ENCODE measurements at regions not wholly inside any gene's neighbourhood (a gene's known extent, or its start where the extent isn't known, plus 50 kb on each side); places are given as distances from the start of the nearest gene placed in this dataset.

GRCh38 chr1:36580524-36580923 lies 97.8 kb upstream of the CSF3R start:
- H3K4me1 ChIP-seq (ENCODE audit: control insufficient read depth, insufficient read depth, low read length, poor library complexity, severe bottlenecking) = no peaks in the 10 kb centered on the region
- no peak overlapping the region for H3K4me3 ChIP-seq (ENCODE audit: extremely low read depth, insufficient read depth, low read length, poor library complexity, severe bottlenecking)
- no peaks in the 10 kb centered on the region for H3K9me3 ChIP-seq (ENCODE audit: control insufficient read depth, low read length)
- H3K36me3 ChIP-seq (ENCODE audit: control insufficient read depth, insufficient read depth, low read length) = no peaks in the 10 kb centered on the region
- H3K27ac ChIP-seq (ENCODE audit: low read depth, low read length, severe bottlenecking) = no peak overlapping the region
- WGBS, 2 experiments (ENCODE audit: insufficient coverage in 2 of 2) = 19 to 47% methylated on average over 2 to 4 of the region's 5 CpGs

GRCh38 chr1:36579039-36579438 lies 96.3 kb upstream of the CSF3R start:
- no peak overlapping the region for H3K4me3 ChIP-seq (ENCODE audit: extremely low read depth, insufficient read depth, low read length, poor library complexity, severe bottlenecking)
- no peaks in the 10 kb centered on the region for H3K4me1 ChIP-seq (ENCODE audit: control insufficient read depth, insufficient read depth, low read length, poor library complexity, severe bottlenecking)
- H3K9me3 ChIP-seq (ENCODE audit: control insufficient read depth, low read length) = no peaks in the 10 kb centered on the region
- no peak overlapping the region for H3K27ac ChIP-seq (ENCODE audit: low read depth, low read length, severe bottlenecking)
- WGBS, 2 experiments (ENCODE audit: insufficient coverage in 2 of 2) = 90 to 91% methylated on average over 2 to 6 of the region's 8 CpGs
- H3K36me3 ChIP-seq (ENCODE audit: control insufficient read depth, insufficient read depth, low read length) = no peaks in the 10 kb centered on the region

GRCh38 chr1:36576551-36577110 lies 93.9 kb upstream of the CSF3R start:
- H3K27ac ChIP-seq (ENCODE audit: low read depth, low read length, severe bottlenecking) = no peak overlapping the region
- 48 to 83% methylated on average over 1 to 4 of the region's 7 CpGs for WGBS, 2 experiments (ENCODE audit: insufficient coverage in 2 of 2)
- no peaks in the 10 kb centered on the region for H3K4me1 ChIP-seq (ENCODE audit: control insufficient read depth, insufficient read depth, low read length, poor library complexity, severe bottlenecking)
- no peak overlapping the region for H3K4me3 ChIP-seq (ENCODE audit: extremely low read depth, insufficient read depth, low read length, poor library complexity, severe bottlenecking)
- H3K9me3 ChIP-seq (ENCODE audit: control insufficient read depth, low read length) = no peaks in the 10 kb centered on the region
- no peaks in the 10 kb centered on the region for H3K36me3 ChIP-seq (ENCODE audit: control insufficient read depth, insufficient read depth, low read length)

DNA sequence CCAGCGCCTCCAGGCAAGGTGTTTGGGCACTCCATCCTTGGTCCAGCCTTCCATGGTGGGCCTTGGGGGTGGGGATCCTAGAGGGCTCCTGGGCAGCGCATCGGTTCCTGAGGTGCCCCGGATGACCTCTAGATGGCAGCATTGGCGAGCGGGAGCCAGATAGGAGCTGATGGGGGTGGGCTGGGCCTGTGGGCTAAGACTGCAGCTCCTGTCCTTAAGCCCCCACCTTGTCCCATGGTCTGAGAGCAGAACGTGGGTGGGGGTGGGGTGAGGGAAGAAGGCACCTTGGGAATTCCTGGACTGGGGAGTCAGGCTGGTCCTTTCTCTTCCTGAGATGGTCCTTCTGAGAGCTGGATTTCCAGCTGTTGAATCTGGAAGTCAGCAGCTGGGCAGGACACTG lies 93.4 kb upstream of the CSF3R start:
- H3K36me3 ChIP-seq (ENCODE audit: control insufficient read depth, insufficient read depth, low read length) = no peaks in the 10 kb centered on the region
- H3K27ac ChIP-seq (ENCODE audit: low read depth, low read length, severe bottlenecking) = no peak overlapping the region
- H3K4me1 ChIP-seq (ENCODE audit: control insufficient read depth, insufficient read depth, low read length, poor library complexity, severe bottlenecking) = no peaks in the 10 kb centered on the region
- H3K4me3 ChIP-seq (ENCODE audit: extremely low read depth, insufficient read depth, low read length, poor library complexity, severe bottlenecking) = no peak overlapping the region
- 0% methylated on average over 2 to 5 of the region's 7 CpGs for WGBS, 2 experiments (ENCODE audit: insufficient coverage in 2 of 2)
- H3K9me3 ChIP-seq (ENCODE audit: control insufficient read depth, low read length) = no peaks in the 10 kb centered on the region

- WGBS, 2 experiments (ENCODE audit: insufficient coverage in 2 of 2) = 62 to 70% methylated on average over 4 to 5 of the region's 6 CpGs
These were observed 90.7 kb upstream of the CSF3R start for GRCh38 chr1:36573445-36573844.

GRCh38 chr1:36572906-36573305 lies 90.2 kb upstream of the CSF3R start:
- Histone ChIP-seq H3K27ac (ENCODE audit: low read depth, low read length, severe bottlenecking) (no peak overlapping the region), H3K9me3 (ENCODE audit: control insufficient read depth, low read length) (no peaks in the 10 kb centered on the region), H3K4me3 (ENCODE audit: extremely low read depth, insufficient read depth, low read length, poor library complexity, severe bottlenecking) (no peak overlapping the region), H3K4me1 (ENCODE audit: control insufficient read depth, insufficient read depth, low read length, poor library complexity, severe bottlenecking) (no peaks in the 10 kb centered on the region), H3K36me3 (ENCODE audit: control insufficient read depth, insufficient read depth, low read length) (no peaks in the 10 kb centered on the region)
- 67 to 74% methylated on average over 7 to 8 of the region's 11 CpGs for WGBS, 2 experiments (ENCODE audit: insufficient coverage in 2 of 2)

More at GRCh38 chr1:36573445-36573844, 90.7 kb upstream of the CSF3R start:
- Histone ChIP-seq H3K9me3 (ENCODE audit: control insufficient read depth, low read length) (no peaks in the 10 kb centered on the region), H3K4me3 (ENCODE audit: extremely low read depth, insufficient read depth, low read length, poor library complexity, severe bottlenecking) (no peak overlapping the region), H3K36me3 (ENCODE audit: control insufficient read depth, insufficient read depth, low read length) (no peaks in the 10 kb centered on the region), H3K4me1 (ENCODE audit: control insufficient read depth, insufficient read depth, low read length, poor library complexity, severe bottlenecking) (no peaks in the 10 kb centered on the region), H3K27ac (ENCODE audit: low read depth, low read length, severe bottlenecking) (no peak overlapping the region)

DNA sequence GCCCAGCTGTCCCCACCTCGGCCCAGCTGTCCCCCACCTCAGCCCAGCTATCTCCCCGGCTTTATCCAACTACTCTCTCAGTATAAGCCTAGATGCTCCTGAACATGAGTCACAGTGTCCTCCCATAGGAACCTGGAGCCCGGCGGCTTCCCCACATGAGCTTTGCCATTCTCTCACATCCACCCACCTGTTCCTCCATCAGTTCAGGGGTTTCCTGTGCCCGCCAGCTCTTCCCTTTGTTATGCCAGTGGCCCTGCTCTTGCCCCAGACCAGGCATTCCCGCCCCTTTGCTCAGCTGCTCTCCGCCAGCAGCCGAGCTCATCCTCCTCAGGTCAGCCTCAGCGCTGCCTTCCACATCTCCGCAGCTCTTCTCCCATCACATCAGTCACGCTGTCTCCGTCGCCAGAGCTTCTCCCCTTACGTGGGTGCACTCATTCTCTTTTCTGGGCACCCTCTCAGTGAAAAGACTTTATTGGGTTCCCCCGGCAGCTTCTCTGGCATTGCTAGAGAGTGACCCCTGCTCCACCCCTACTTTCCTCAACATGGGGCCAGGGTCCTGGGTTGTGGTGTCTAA lies 89.5 kb upstream of the CSF3R start:
- Histone ChIP-seq H3K27ac (ENCODE audit: low read depth, low read length, severe bottlenecking) (no peak overlapping the region), H3K4me3 (ENCODE audit: extremely low read depth, insufficient read depth, low read length, poor library complexity, severe bottlenecking) (no peak overlapping the region), H3K4me1 (ENCODE audit: control insufficient read depth, insufficient read depth, low read length, poor library complexity, severe bottlenecking) (no peaks in the 10 kb centered on the region), H3K9me3 (ENCODE audit: control insufficient read depth, low read length) (no peaks in the 10 kb centered on the region), H3K36me3 (ENCODE audit: control insufficient read depth, insufficient read depth, low read length) (no peaks in the 10 kb centered on the region)
- WGBS, 2 experiments (ENCODE audit: insufficient coverage in 2 of 2) = 42 to 49% methylated on average over 12 to 14 of the region's 15 CpGs

DNA sequence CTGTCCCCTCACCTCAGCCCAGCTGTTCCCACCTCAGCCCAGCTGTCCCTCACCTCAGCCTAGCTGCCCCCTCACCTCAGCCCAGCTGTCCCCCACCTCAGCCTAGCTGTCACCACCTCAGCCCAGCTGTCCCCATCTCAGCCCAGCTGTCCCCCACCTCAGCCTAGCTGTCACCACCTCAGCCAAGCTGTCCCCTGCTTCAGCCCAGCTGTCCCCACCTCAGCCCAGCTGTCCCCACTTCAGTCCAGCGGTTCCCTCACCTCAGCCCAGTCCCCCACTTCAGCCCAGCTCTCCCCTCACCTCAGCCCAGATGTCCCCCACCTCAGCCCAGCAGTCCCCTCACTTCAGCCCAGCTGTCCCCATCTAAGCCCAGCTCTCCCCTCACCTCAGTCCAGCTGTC lies 88.4 kb upstream of the CSF3R start:
- H3K27ac ChIP-seq (ENCODE audit: low read depth, low read length, severe bottlenecking) = no peak overlapping the region
- H3K9me3 ChIP-seq (ENCODE audit: control insufficient read depth, low read length) = no peaks in the 10 kb centered on the region
- no peak overlapping the region for H3K4me3 ChIP-seq (ENCODE audit: extremely low read depth, insufficient read depth, low read length, poor library complexity, severe bottlenecking)
- H3K36me3 ChIP-seq (ENCODE audit: control insufficient read depth, insufficient read depth, low read length) = no peaks in the 10 kb centered on the region
- WGBS, 2 experiments (ENCODE audit: insufficient coverage in 2 of 2) = 92% methylated on average over 1 of the region's 1 CpG; no CpG with 5 or more reads in 1 of the 2 experiments
- H3K4me1 ChIP-seq (ENCODE audit: control insufficient read depth, insufficient read depth, low read length, poor library complexity, severe bottlenecking) = no peaks in the 10 kb centered on the region

- H3K4me1 ChIP-seq (ENCODE audit: control insufficient read depth, insufficient read depth, low read length, poor library complexity, severe bottlenecking) = no peaks in the 10 kb centered on the region
- no peak overlapping the region for H3K4me3 ChIP-seq (ENCODE audit: extremely low read depth, insufficient read depth, low read length, poor library complexity, severe bottlenecking)
- H3K9me3 ChIP-seq (ENCODE audit: control insufficient read depth, low read length) = no peaks in the 10 kb centered on the region
- no peaks in the 10 kb centered on the region for H3K36me3 ChIP-seq (ENCODE audit: control insufficient read depth, insufficient read depth, low read length)
- no peak overlapping the region for H3K27ac ChIP-seq (ENCODE audit: low read depth, low read length, severe bottlenecking)
- WGBS, 2 experiments (ENCODE audit: insufficient coverage in 2 of 2) = 92 to 93% methylated on average over 7 to 9 of the region's 12 CpGs
These were observed 87.9 kb upstream of the CSF3R start for GRCh38 chr1:36570478-36571060.

GRCh38 chr1:36570006-36570405 lies 87.3 kb upstream of the CSF3R start:
- H3K36me3 ChIP-seq (ENCODE audit: control insufficient read depth, insufficient read depth, low read length) = no peaks in the 10 kb centered on the region
- no peak overlapping the region for H3K4me3 ChIP-seq (ENCODE audit: extremely low read depth, insufficient read depth, low read length, poor library complexity, severe bottlenecking)
- no peaks in the 10 kb centered on the region for H3K9me3 ChIP-seq (ENCODE audit: control insufficient read depth, low read length)
- no peak overlapping the region for H3K27ac ChIP-seq (ENCODE audit: low read depth, low read length, severe bottlenecking)
- 62 to 77% methylated on average over 3 to 5 of the region's 7 CpGs for WGBS, 2 experiments (ENCODE audit: insufficient coverage in 2 of 2)
- no peaks in the 10 kb centered on the region for H3K4me1 ChIP-seq (ENCODE audit: control insufficient read depth, insufficient read depth, low read length, poor library complexity, severe bottlenecking)
